Activated naive CD4-positive, alpha-beta T cell treated with anti-CD3 and anti-CD28 coated beads, Interleukin-2, amount 50 U/mL, for 72 hours (primary cell): ENCODE measurements at regions not wholly inside any gene's neighbourhood (a gene's known extent, or its start where the extent isn't known, plus 50 kb on each side); places are given as distances from the start of the nearest gene placed in this dataset.
A peak's percentile ranks its signal among the peaks of the same experiment; 100 is the strongest.

Source experiments
- ATAC-seq, 2 donors: fragments of 150-1000 bp; cut with Tn5 transposase; 2 replicates each; pipeline ENCODE4 v1.10.0; 2021; ENCODE audit warnings: mild to moderate bottlenecking in 2 of 2, moderate library complexity in 2 of 2
- DNase-seq, 2 donors: peaks; one replicate each; pipeline ENCODE4 v3.0.0; 2021 to 2022; ENCODE audit warnings: low spot score in 2 of 2
- H3K27ac Mint-ChIP-seq, 2 donors: one replicate each; pipeline ENCODE4 v1.8.0; 2022; ENCODE audit warnings: mild to moderate bottlenecking in 2 of 2, mixed read lengths in 2 of 2
- H3K36me3 Mint-ChIP-seq, 2 donors: one replicate each; pipeline ENCODE4 v1.8.0; 2022; ENCODE audit warnings: mixed read lengths in 2 of 2
- H3K9me3 Mint-ChIP-seq, 2 donors: one replicate each; pipeline ENCODE4 v1.8.0; 2022; ENCODE audit warnings: mixed read lengths in 2 of 2

DNA sequence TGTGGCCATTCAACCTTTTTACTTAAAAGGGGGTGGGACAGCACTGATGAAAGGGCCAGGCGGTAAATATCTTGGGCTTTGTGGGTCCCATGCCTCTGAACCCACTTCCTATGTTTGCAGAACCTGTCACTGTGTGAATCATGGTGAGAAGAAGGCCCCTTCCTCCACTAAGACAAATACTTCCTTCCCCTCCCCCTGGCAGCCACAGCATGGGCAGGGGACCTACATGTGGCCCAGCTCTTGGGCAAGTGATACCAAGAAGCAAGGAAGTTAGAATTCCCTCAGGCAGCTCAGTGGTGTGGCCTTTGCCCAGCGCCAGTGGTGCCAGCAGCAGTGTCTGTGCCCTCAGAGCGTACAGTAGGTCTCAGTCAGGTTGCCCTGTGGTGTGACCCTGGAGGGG lies 168.6 kb downstream of the TRIM33 start:
- ATAC-seq (peak in 1 of 2 donors; percentile 39), DNase-seq (peak in 1 of 2 donors; percentile 65)
- Mint-ChIP-seq H3K9me3 (peaks cover 4 to 11% of the 10 kb centered on the region in 2 donors), H3K36me3 (peaks cover 0 to 7% of the 10 kb centered on the region in 2 donors), H3K27ac (no peak overlapping the region)

DNA sequence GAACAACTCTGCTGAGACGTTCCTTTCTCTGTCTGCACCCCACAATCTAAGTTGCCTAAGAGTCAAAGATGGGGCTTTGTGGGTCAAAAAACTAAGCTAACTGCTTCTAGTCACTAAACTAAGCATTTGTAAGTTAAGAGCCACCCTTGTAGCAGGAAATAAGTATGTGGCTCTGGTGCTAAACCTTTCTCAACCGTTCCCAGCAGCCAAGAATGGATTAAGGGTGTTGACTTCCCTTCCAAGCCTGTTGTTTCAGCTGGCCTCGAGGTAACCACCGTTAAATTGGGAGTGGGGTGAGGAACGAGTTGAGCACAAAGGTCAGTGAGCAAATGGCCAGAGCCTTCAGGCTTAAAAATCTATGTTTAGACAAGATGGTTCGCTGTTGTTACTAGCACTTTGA lies 169.1 kb downstream of the TRIM33 start:
- no peak for ATAC-seq
- Mint-ChIP-seq H3K36me3 (peaks cover 0 to 7% of the 10 kb centered on the region in 2 donors), H3K9me3 (peaks cover 4 to 11% of the 10 kb centered on the region in 2 donors), H3K27ac (peak overlapping the region in 1 of 2 donors; percentile 53)
- no peak for DNase-seq

GRCh38 chr1:114341299-114341698 lies 169.7 kb downstream of the TRIM33 start:
- ATAC-seq (peak; percentile 65 to 72), DNase-seq (no peak)
- peaks cover 0 to 7% of the 10 kb centered on the region in 2 donors for H3K36me3 Mint-ChIP-seq
- peak overlapping the region in 1 of 2 donors; percentile 53 for H3K27ac Mint-ChIP-seq
- H3K9me3 Mint-ChIP-seq = peaks cover 4 to 11% of the 10 kb centered on the region in 2 donors

DNA sequence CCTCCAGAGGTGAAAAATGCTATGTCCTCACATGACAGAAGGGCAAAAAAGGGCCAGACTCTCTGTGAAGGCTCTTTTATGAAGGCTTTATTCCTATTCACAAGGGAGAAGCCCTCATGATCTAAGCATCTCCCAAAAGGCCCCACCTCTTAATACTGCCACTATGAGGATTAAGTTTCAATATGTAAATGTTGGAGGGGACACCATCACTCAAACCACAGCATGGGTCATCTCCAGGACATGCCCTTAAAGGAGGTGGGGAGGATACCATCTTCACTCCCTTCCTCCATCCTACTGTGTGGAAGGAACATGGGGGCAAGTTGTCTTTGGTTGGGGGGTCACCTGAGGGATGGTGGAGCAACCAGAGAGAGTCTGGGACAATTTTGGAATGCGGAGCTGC lies 170.1 kb downstream of the TRIM33 start:
- peaks cover 0 to 7% of the 10 kb centered on the region in 2 donors for H3K36me3 Mint-ChIP-seq
- ATAC-seq = peak in 1 of 2 donors; percentile 33
- peaks cover 4 to 11% of the 10 kb centered on the region in 2 donors for H3K9me3 Mint-ChIP-seq

GRCh38 chr1:114339379-114339778 lies 171.6 kb downstream of the TRIM33 start:
- no peak for DNase-seq
- no peak for ATAC-seq
- Mint-ChIP-seq H3K9me3 (peaks cover 4 to 11% of the 10 kb centered on the region in 2 donors), H3K27ac (no peak overlapping the region), H3K36me3 (peaks cover 0 to 7% of the 10 kb centered on the region in 2 donors)

More for the DNA sequence above, 170.1 kb downstream of the TRIM33 start:
- H3K27ac Mint-ChIP-seq = peak overlapping the region in 1 of 2 donors; percentile 53
- no peak for DNase-seq

GRCh38 chr1:114338191-114338890 lies 172.7 kb downstream of the TRIM33 start:
- DNase-seq (no peak), ATAC-seq (no peak)
- peaks cover 4 to 11% of the 10 kb centered on the region in 2 donors for H3K9me3 Mint-ChIP-seq
- peaks cover 0 to 7% of the 10 kb centered on the region in 2 donors for H3K36me3 Mint-ChIP-seq
- H3K27ac Mint-ChIP-seq = no peak overlapping the region

- DNase-seq = no peak
- ATAC-seq = no peak
- H3K27ac Mint-ChIP-seq = no peak overlapping the region
- peaks cover 0 to 7% of the 10 kb centered on the region in 2 donors for H3K36me3 Mint-ChIP-seq
- H3K9me3 Mint-ChIP-seq = peaks cover 4 to 11% of the 10 kb centered on the region in 2 donors
Measured at GRCh38 chr1:114337417-114337816, 173.6 kb downstream of the TRIM33 start.

DNA sequence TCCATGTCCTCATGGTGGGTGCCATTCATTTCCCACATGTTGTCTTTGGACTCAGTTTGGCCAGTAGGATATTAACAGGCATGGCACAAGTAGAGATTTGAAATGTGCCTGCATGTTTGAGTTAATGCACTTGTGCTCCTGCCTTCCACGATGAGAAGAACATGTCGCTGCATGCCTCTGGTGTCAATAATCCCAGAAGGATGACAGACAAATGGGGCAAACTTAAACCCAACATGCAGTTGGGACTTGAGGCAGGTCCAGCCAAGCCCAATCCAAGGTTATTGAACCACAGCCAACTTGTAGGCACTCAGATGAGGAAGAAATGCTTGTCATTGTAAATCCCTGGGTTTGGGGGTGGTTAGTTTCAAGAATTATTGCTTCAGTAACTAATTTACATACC lies 174.6 kb downstream of the TRIM33 start:
- H3K9me3 Mint-ChIP-seq = peaks cover 4 to 9% of the 10 kb centered on the region in 2 donors
- DNase-seq (no peak), ATAC-seq (no peak)
- H3K27ac Mint-ChIP-seq = no peak overlapping the region
- H3K36me3 Mint-ChIP-seq = peaks cover 0 to 5% of the 10 kb centered on the region in 2 donors

DNA sequence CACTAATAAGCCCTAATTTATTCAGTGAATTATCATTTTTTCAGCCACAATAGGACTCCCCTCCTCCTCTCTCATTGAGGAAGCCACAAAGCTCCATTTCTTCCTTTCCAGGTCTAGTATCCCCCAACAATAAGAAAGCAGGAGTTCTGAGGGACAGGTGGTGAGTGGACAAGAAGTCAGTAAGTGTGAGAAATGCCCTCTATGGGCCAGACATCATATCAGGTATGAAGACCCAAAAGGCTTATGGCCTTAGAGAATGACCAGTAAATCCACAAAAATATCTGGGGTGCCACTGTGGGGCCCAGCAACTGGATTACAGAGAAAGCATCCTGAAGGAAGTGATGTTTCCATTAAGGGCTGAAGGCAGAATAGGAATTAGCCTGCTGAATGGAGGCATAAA lies 175.7 kb downstream of the TRIM33 start:
- Mint-ChIP-seq H3K36me3 (no peaks in the 10 kb centered on the region), H3K27ac (no peak overlapping the region), H3K9me3 (peaks cover 0 to 2% of the 10 kb centered on the region in 2 donors)
- DNase-seq (no peak), ATAC-seq (no peak)

GRCh38 chr1:114334297-114334696 lies 176.7 kb downstream of the TRIM33 start:
- DNase-seq = no peak
- no peak for ATAC-seq
- Mint-ChIP-seq H3K36me3 (no peaks in the 10 kb centered on the region), H3K27ac (no peak overlapping the region), H3K9me3 (no peaks in the 10 kb centered on the region)

- Mint-ChIP-seq H3K36me3 (no peaks in the 10 kb centered on the region), H3K9me3 (no peaks in the 10 kb centered on the region), H3K27ac (peak overlapping the region in 1 of 2 donors; percentile 22)
- no peak for DNase-seq
- ATAC-seq = no peak
Measured at GRCh38 chr1:114333690-114334089, 177.3 kb downstream of the TRIM33 start.

GRCh38 chr1:114331936-114332335 lies 178.3 kb upstream of the SYT6 start:
- DNase-seq = no peak

DNA sequence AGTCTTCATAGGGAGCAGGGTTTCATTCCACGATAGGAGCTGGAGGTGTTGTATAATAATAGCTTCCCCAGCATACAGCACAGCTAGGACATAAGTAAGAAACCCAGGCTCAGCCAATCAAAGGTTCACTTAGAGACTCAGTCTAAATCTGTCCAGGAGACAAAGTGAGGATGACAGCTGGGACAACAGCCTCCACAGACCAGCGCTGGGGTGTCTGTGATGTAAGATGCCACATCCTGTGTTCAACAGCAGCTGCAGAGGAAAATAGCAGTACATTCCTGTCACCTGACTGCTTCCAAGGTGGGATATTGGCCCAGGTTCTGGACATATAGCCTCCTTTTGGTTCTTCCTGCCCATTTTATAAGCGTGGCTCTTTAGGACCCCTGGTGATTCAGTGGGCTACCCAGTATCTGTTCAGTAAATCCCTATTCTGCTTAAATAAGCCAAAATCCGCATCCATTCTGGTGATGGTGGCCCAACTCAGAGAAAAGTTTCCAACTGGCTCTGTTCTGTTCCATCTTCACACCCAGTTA lies 176.8 kb upstream of the SYT6 start:
- H3K9me3 Mint-ChIP-seq = no peaks in the 10 kb centered on the region
- no peak for DNase-seq

More at GRCh38 chr1:114331936-114332335, 178.3 kb upstream of the SYT6 start:
- no peaks in the 10 kb centered on the region for H3K36me3 Mint-ChIP-seq
- H3K9me3 Mint-ChIP-seq = no peaks in the 10 kb centered on the region
- no peak for ATAC-seq
- H3K27ac Mint-ChIP-seq = no peak overlapping the region

DNA sequence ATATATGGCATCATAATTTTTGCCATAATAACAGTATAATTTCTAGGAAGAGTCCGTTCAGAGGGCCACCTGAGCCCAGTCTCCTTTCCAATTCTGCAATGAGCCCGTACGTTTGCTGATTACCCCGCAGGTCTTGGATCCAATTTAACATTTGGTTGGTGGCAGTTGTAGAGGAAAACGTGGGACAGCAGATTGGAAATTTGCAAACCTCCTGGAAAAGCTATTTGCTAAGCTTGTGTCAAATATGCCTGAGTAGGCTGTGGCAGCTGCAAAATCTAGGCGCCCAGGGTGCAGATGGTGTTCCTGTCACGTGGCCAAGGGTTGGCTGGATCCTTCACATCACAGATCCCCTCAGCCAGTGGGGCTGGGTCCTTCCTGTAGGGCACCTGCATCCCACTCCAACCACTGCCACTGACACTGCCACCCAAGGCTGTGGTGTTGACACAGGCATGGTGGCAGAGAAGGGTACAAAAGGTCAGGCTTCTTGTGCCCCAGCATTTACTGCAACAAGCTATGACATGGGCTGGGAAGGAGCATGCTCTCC lies 174.8 kb upstream of the SYT6 start:
- no peaks in the 10 kb centered on the region for H3K9me3 Mint-ChIP-seq
- H3K36me3 Mint-ChIP-seq = no peaks in the 10 kb centered on the region
- ATAC-seq = no peak
- DNase-seq = no peak
- H3K27ac Mint-ChIP-seq = no peak overlapping the region

More for the DNA sequence above, 176.8 kb upstream of the SYT6 start:
- Mint-ChIP-seq H3K27ac (no peak overlapping the region), H3K36me3 (no peaks in the 10 kb centered on the region)
- ATAC-seq = peak in 1 of 2 donors; percentile 69

DNA sequence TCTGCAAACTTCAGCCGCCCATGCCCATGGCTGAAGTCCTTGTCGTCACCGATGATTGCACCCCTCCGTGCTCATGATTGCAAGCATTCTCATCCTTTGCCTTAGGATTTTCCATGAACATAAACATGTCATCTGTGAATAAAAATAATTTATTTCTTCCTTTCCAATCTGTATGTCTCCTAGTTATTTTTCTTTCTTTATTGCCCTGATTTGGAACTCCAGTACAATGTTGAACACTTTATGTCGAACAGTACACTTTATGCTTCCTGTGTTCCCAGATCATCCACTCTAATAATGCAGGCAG lies 170.9 kb upstream of the SYT6 start:
- H3K9me3 Mint-ChIP-seq = no peaks in the 10 kb centered on the region
- no peak for ATAC-seq
- DNase-seq = no peak
- H3K36me3 Mint-ChIP-seq = no peaks in the 10 kb centered on the region
- H3K27ac Mint-ChIP-seq = peak overlapping the region in 1 of 2 donors; percentile 50

- no peaks in the 10 kb centered on the region for H3K9me3 Mint-ChIP-seq
- DNase-seq = no peak
- peak overlapping the region in 1 of 2 donors; percentile 50 for H3K27ac Mint-ChIP-seq
Measured at GRCh38 chr1:114323959-114324661, 170.4 kb upstream of the SYT6 start.

DNA sequence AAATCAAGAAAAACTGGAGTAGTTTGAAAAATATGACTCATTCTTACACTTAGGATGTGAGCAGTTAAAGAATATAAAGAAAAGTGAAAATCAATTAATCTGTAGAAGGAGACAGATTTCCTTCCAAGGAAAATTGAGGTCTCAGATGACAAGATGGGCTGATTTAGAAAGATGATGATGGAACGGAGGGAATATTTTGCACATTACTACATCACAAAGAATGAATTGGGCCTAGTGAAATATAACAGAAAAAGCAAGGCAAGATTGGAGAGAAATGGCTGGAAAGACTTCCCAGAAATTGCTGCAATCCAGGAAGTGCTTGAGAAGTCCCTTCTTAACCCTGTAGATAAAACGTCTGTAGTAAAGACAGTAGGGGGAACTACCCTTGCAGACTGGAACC lies 169.1 kb upstream of the SYT6 start:
- no peak overlapping the region for H3K27ac Mint-ChIP-seq
- no peaks in the 10 kb centered on the region for H3K9me3 Mint-ChIP-seq
- DNase-seq (no peak), ATAC-seq (no peak)
- H3K36me3 Mint-ChIP-seq = no peaks in the 10 kb centered on the region

More at GRCh38 chr1:114323959-114324661, 170.4 kb upstream of the SYT6 start:
- no peak for ATAC-seq
- no peaks in the 10 kb centered on the region for H3K36me3 Mint-ChIP-seq
